ENCODE measurements at regions not wholly inside any gene's neighbourhood (a gene's known extent, or its start where the extent isn't known, plus 50 kb on each side); places are given as distances from the start of the nearest gene placed in this dataset.

DNA sequence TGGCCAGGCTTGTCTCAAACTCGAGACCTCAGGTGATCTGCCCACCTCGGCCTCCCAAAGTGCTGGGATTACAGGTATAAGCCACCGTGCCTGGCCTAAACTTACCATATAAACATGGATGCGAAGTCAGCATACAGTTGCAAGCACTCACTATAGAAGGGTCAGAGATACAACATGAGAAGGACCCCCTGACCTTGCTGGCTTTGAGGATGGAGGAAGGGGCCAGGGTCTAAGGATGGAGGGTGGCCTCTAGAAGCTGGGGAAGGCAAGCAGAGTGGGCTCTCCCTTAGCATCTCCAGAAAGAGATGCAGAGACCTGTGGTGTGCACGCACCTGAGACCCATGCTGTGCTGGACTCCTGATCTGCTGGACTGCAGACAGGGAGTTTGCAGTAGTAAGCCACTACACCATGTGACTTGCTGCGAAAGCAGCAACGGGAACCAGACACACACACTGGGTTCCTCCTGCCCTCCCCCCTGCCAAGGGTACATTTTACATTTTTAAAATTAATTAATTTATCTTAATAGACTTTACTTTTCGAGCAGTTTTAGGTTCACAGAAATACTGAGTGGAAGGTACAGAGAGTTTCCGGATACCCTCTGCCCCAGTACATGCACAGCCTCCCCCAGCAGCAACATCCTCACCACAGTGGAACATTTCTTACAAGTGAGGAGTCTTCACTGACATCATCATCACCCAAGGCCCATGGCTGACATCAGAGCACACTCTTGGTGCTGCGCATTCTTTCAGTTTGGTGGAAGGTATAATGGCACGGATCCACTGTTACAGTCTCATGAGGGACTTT lies 170.1 kb upstream of the B3GAT1 start:
- H4K20me1 ChIP-seq (ENCODE audit: insufficient read depth, low read length): no peaks in the 10 kb centered on the region
- H3K9ac ChIP-seq (ENCODE audit: low read length): no peak overlapping the region
- Mint-ChIP-seq H3K27me3 (ENCODE audit: low read depth, unreplicated experiment) (peaks cover 65% of the 10 kb centered on the region), H3K4me3 (ENCODE audit: unreplicated experiment) (no peak overlapping the region), H3K27ac (ENCODE audit: unreplicated experiment) (no peak overlapping the region), H3K9me3 (ENCODE audit: unreplicated experiment) (no peaks in the 10 kb centered on the region), H3K4me1 (ENCODE audit: low read depth, unreplicated experiment) (peaks cover 3% of the 10 kb centered on the region), H3K36me3 (ENCODE audit: low read depth, unreplicated experiment) (no peaks in the 10 kb centered on the region)
- no peak overlapping the region for H3K4me2 ChIP-seq (ENCODE audit: low read length)
- H3K4me3 ChIP-seq (ENCODE audit: insufficient read depth, low read depth, low read length): no peak overlapping the region
- H3K9me3 ChIP-seq (ENCODE audit: insufficient read depth, low read depth, low read length): no peaks in the 10 kb centered on the region
- no peak overlapping the region for H3K27ac ChIP-seq (ENCODE audit: low read depth, low read length)
- H3K27me3 ChIP-seq (ENCODE audit: insufficient read depth, low read length): no peaks in the 10 kb centered on the region
- no peak overlapping the region for H2AFZ ChIP-seq (ENCODE audit: low read depth, low read length)
- H3K4me1 ChIP-seq (ENCODE audit: insufficient read depth, low read length): no peaks in the 10 kb centered on the region
- FAIRE-seq: no peak
- DNase-seq (ENCODE audit: low read depth): no peak
- no peaks in the 10 kb centered on the region for H3K36me3 ChIP-seq (ENCODE audit: insufficient read depth, low read length)
- no peaks in the 10 kb centered on the region for H3K79me2 ChIP-seq (ENCODE audit: insufficient read depth, low read length)
- TF ChIP-seq, protein P1, sequence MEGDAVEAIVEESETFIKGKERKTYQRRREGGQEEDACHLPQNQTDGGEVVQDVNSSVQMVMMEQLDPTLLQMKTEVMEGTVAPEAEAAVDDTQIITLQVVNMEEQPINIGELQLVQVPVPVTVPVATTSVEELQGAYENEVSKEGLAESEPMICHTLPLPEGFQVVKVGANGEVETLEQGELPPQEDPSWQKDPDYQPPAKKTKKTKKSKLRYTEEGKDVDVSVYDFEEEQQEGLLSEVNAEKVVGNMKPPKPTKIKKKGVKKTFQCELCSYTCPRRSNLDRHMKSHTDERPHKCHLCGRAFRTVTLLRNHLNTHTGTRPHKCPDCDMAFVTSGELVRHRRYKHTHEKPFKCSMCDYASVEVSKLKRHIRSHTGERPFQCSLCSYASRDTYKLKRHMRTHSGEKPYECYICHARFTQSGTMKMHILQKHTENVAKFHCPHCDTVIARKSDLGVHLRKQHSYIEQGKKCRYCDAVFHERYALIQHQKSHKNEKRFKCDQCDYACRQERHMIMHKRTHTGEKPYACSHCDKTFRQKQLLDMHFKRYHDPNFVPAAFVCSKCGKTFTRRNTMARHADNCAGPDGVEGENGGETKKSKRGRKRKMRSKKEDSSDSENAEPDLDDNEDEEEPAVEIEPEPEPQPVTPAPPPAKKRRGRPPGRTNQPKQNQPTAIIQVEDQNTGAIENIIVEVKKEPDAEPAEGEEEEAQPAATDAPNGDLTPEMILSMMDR (IDR thresholded peaks at IDR 0.05; ENCODE audit: insufficient read depth, low read depth, low read length): no peak
- TF ChIP-seq EZH2 (IDR thresholded peaks at IDR 0.05; ENCODE audit: insufficient read depth, low read length): no peak

DNA sequence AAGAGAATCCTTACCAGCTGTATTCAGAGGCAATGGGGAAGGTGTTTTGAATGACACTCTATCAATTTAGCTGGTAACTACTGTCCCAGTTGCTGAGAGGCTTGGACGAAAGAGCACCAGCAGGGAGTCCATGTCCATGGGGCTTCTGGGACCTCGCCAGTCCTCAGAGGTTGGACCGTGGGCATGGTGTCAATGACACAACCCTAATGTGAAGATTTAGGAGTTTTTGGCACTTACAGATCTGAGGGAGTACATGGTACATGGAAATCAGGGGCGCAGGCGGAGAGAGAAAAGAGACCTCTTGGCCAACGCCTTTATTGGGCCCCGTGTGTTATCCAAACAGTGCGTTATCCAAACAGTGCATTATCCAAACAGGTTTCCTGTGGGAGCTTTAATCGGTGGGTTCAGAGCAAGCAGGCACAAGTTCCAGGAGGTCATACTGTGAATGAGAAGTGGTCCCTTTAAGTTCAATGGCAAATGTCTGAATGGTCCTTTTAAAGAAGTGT lies 169.1 kb upstream of the B3GAT1 start:
- no peaks in the 10 kb centered on the region for H4K20me1 ChIP-seq (ENCODE audit: insufficient read depth, low read length)
- no peaks in the 10 kb centered on the region for H3K4me1 ChIP-seq (ENCODE audit: insufficient read depth, low read length)
- FAIRE-seq (no peak), DNase-seq (ENCODE audit: low read depth) (no peak)
- H3K27me3 ChIP-seq (ENCODE audit: insufficient read depth, low read length): no peaks in the 10 kb centered on the region
- no peaks in the 10 kb centered on the region for H3K79me2 ChIP-seq (ENCODE audit: insufficient read depth, low read length)
- no peak overlapping the region for H3K4me2 ChIP-seq (ENCODE audit: low read length)
- no peaks in the 10 kb centered on the region for H3K9me3 ChIP-seq (ENCODE audit: insufficient read depth, low read depth, low read length)
- Mint-ChIP-seq H3K27ac (ENCODE audit: unreplicated experiment) (no peak overlapping the region), H3K36me3 (ENCODE audit: low read depth, unreplicated experiment) (no peaks in the 10 kb centered on the region), H3K4me1 (ENCODE audit: low read depth, unreplicated experiment) (peaks cover 3% of the 10 kb centered on the region), H3K4me3 (ENCODE audit: unreplicated experiment) (no peak overlapping the region), H3K27me3 (ENCODE audit: low read depth, unreplicated experiment) (peaks cover 65% of the 10 kb centered on the region), H3K9me3 (ENCODE audit: unreplicated experiment) (no peaks in the 10 kb centered on the region)
- no peak overlapping the region for H3K27ac ChIP-seq (ENCODE audit: low read depth, low read length)
- no peaks in the 10 kb centered on the region for H3K36me3 ChIP-seq (ENCODE audit: insufficient read depth, low read length)
- H3K9ac ChIP-seq (ENCODE audit: low read length): no peak overlapping the region
- H2AFZ ChIP-seq (ENCODE audit: low read depth, low read length): no peak overlapping the region
- H3K4me3 ChIP-seq (ENCODE audit: insufficient read depth, low read depth, low read length): no peak overlapping the region
- TF ChIP-seq EZH2 (IDR thresholded peaks at IDR 0.05; ENCODE audit: insufficient read depth, low read length): no peak
- TF ChIP-seq, protein P1 (IDR thresholded peaks at IDR 0.05; ENCODE audit: insufficient read depth, low read depth, low read length): no peak

DNA sequence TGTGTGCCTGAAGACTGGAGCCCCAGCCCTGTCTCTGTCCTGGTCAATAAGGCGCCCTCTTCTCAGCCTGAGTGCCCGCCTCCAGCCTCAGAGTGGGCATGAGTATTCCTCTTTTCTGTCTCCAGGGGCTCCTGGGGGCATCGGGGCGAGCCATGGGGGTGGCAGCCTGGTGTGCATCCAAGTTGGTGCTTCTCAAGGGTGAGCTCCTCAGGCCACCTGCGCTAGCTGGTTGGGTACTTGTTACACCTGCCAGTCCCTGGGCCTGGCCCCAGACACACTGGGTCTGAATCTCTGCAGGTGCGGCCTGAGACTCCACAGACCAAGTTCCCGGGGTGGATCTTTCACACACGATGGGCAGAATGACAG lies 168.6 kb upstream of the B3GAT1 start:
- Histone ChIP-seq H3K4me3 (ENCODE audit: insufficient read depth, low read depth, low read length) (no peak overlapping the region), H3K4me1 (ENCODE audit: insufficient read depth, low read length) (no peaks in the 10 kb centered on the region), H3K27ac (ENCODE audit: low read depth, low read length) (no peak overlapping the region), H2AFZ (ENCODE audit: low read depth, low read length) (no peak overlapping the region), H3K4me2 (ENCODE audit: low read length) (no peak overlapping the region), H3K79me2 (ENCODE audit: insufficient read depth, low read length) (no peaks in the 10 kb centered on the region), H3K9ac (ENCODE audit: low read length) (no peak overlapping the region), H3K27me3 (ENCODE audit: insufficient read depth, low read length) (no peaks in the 10 kb centered on the region), H3K36me3 (ENCODE audit: insufficient read depth, low read length) (no peaks in the 10 kb centered on the region), H4K20me1 (ENCODE audit: insufficient read depth, low read length) (no peaks in the 10 kb centered on the region), H3K9me3 (ENCODE audit: insufficient read depth, low read depth, low read length) (no peaks in the 10 kb centered on the region)
- Mint-ChIP-seq H3K36me3 (ENCODE audit: low read depth, unreplicated experiment) (no peaks in the 10 kb centered on the region), H3K4me1 (ENCODE audit: low read depth, unreplicated experiment) (peaks cover 3% of the 10 kb centered on the region), H3K27ac (ENCODE audit: unreplicated experiment) (no peak overlapping the region), H3K27me3 (ENCODE audit: low read depth, unreplicated experiment) (peaks cover 68% of the 10 kb centered on the region), H3K9me3 (ENCODE audit: unreplicated experiment) (no peaks in the 10 kb centered on the region), H3K4me3 (ENCODE audit: unreplicated experiment) (no peak overlapping the region)
- no peak for FAIRE-seq
- no peak for DNase-seq (ENCODE audit: low read depth)
- TF ChIP-seq EZH2 (IDR thresholded peaks at IDR 0.05; ENCODE audit: insufficient read depth, low read length): no peak
- TF ChIP-seq, protein P1 (IDR thresholded peaks at IDR 0.05; ENCODE audit: insufficient read depth, low read depth, low read length): no peak

Measured in astrocyte (in vitro differentiated cells and primary cell).